ENCODE measurements at regions not wholly inside any gene's neighbourhood (a gene's known extent, or its start where the extent isn't known, plus 50 kb on each side); places are given as distances from the start of the nearest gene placed in this dataset.

GRCh38 chr5:21171038-21171437, 1183.0 kb upstream of the CDH18 start:
- no peak for DNase-seq (ENCODE audit: low spot score)

DNA sequence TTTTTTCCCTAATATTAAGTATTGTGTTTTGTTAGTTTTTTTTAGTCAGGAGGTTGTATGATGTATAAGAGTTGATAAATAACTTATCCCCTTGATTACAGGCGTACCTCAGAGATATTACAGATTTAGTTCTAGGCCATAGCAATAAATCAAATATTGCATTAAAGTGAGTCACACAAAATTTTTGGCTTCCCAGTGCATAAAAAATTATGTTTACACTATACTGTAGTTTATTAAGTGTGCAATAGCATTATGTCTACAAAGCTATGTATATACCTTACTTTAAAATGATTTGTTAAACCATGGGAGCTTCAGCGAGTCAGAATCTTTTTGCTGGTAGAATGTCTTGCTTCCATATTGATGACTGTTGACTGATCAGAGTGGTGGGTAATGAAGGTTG, 1180.6 kb upstream of the CDH18 start:
- no peak for DNase-seq (ENCODE audit: low spot score)

- DNase-seq (ENCODE audit: low spot score), result no peak
Observed at GRCh38 chr5:21165344-21165743, 1177.3 kb upstream of the CDH18 start.

DNA sequence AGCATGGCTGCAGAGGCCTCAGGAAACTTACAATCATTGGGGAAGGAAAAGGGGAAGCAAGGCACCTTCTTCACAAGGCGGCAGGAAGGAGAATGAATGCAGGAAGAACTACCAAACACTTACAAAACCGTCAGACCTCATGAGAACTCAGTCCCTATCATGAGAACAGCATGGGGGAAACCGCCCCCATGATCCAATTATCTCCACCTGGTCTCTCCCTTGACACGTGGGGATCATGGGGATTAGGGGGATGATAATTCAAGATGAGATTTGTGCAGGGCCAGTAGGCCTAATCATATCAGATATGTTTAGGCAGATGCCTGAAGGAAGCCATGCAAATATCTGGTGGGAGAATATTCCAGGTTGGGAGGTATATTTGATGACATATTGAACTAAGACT, 1176.4 kb upstream of the CDH18 start:
- no peak for DNase-seq (ENCODE audit: low spot score)

- DNase-seq (ENCODE audit: low spot score), result no peak
Observed at GRCh38 chr5:21159510-21160059, 1171.6 kb upstream of the CDH18 start.

GRCh38 chr5:21154526-21154925, 1166.5 kb upstream of the CDH18 start:
- no peak for DNase-seq (ENCODE audit: low spot score)

DNA sequence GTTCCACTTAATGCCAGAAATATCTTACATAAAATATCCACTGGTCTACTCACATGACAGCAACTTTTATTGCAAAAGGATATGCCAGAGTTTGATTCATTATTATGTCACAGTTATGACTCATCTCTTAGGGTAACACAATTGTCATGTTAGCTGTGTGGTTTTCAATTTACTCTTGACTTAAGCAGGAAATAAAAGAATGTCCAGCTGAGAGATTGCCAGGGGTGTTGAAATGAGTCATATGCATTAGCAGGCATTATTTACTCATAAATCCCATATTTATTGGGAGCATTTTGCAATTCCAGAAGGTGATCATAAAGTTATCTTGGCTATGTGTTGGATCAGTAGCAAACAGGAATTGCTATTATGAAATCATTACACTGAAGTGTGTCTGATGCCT, 1164.6 kb upstream of the CDH18 start:
- DNase-seq (ENCODE audit: low spot score), result no peak

DNA sequence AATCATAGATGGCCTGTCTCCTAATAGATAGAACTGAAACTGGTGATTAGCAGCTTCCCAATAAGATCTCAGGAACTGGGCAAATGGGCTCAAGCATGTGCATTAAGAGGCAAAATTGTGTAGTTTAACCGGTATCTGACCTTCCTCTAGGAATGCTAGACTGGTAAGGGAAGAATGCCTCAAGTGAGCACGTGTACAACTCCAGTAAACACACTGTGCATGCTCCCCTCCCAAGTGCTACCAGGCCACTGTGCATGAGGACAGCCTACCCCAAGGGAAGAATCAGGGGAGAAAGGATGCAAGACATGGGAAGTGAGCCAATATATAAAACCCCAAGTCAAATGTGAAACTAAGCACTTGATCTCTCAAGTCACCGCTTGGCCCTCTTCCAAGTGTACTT, 1157.4 kb upstream of the CDH18 start:
- DNase-seq (ENCODE audit: low spot score), result no peak

GRCh38 chr5:21143686-21144085, 1155.7 kb upstream of the CDH18 start:
- DNase-seq (ENCODE audit: low spot score), result no peak

DNA sequence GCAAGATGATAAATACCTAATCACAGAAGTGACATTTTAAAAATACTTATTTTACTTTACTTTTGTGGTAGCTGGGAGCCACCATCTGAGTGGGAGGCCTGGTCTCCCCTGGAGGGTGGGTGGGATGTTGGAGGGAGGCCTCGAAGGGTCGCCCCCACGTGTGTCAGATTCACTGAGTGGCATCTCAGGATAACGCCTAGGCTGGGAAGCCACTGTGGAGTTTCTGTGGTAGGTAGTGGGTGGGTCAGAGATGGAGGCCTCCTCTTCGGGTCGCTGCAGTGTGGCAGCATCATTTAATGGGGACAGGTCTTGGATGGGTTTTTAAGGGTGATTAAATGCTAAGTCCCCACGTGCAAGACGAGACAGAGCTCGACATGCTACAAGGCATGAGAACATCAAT, 1154.8 kb upstream of the CDH18 start:
- DNase-seq (ENCODE audit: low spot score), result no peak

- DNase-seq (ENCODE audit: low spot score), result no peak
Observed at GRCh38 chr5:21140987-21141386, 1153.0 kb upstream of the CDH18 start.

DNA sequence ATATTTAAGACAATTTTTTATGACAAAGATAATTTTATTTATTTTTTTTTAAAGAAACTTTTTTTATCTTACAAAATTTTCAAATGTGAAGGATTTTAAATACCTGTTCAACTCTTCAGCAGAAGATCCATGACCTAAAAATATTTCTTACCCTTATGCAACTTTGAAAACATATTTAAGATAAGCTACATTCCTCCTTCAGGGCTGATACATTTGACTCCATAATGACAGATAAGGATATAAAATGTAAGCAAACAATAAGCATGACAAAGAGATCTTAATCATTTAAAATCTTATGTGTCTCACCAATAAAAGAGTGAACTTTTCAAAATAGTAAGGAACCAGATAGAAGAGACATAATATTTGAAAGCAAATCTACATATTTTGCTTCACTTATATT, 1138.2 kb upstream of the CDH18 start:
- no peak for DNase-seq (ENCODE audit: low spot score)

DNA sequence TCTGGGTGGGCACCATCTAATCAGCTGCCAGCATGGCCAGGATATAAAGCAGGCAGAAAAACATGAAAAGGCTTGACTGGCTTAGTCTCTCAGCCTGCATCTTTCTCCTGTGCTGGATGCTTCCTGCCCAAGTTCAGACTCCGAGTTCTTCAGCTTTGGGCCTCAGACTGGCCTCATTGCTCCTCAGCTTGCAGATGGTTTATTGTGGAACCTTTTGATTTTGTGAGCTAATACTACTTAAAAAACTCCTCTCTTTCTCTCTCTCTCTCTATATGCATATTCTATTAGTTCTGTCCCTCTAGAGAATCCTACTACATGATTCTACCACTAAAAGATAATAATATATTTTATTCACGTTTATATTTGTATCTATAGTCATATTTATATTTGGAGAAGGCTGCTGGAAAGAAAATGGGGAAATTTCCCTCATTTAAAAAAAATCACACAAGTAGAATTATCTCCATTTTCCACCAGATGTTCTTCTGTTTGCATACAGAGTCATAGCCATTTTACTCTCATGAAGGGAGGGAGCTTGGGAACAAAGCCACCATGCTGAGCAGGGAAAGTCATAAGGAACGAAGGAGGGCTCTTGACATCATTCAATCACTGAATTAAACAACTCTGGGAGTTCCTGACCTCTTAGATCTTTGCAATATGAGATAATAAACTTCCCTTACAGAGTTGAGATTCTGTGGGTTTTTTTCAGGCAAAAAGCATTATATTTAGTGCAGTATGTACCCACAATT, 1137.4 kb upstream of the CDH18 start:
- no peak for DNase-seq (ENCODE audit: low spot score)

DNA sequence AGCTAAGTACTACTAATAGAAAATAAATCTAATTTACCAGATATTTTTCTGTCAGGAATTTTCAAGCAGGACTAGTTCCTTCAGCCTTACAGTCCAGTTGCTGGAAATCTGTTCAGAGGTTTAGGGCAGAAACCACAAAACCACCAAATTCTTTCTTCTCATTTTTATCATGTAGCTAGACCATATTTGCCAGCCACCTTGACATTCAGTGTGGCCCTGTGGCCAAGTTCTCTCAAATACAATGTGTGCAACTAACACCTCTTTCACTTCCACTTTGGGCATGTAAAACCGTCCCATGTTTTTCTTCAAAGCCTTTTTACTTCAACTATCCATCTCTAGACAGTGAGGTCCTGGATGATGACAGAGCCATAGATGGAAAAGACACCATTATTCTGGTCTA, 1133.2 kb upstream of the CDH18 start:
- DNase-seq (ENCODE audit: low spot score), result no peak

DNA sequence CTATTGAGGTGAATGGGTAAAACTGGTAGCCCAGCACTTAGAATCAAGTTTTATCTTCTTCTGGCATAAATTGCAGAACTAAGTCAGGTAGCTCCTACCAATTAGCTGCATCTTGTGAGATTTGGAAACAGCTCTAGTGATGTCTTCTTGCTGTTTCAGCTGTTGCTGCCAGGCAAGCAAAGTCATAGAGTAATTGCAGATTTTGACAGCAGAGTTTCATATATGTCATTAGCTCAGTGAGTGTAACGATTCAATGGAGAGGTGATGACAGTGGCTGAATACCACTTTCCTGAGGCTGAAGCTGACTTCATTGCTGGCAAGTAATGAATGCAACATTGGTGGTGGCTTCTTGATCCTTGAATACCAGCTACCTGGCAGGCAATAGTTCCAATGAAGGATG, 1109.7 kb upstream of the CDH18 start:
- DNase-seq (ENCODE audit: low spot score), result no peak

GRCh38 chr5:21094619-21095018, 1106.6 kb upstream of the CDH18 start:
- DNase-seq (ENCODE audit: low spot score), result no peak

GRCh38 chr5:21087766-21088165, 1099.8 kb upstream of the CDH18 start:
- no peak for DNase-seq (ENCODE audit: low spot score)

- no peak for DNase-seq (ENCODE audit: low spot score)
Observed at GRCh38 chr5:21085791-21086190, 1097.8 kb upstream of the CDH18 start.

GRCh38 chr5:21071986-21072385, 1084.0 kb upstream of the CDH18 start:
- no peak for DNase-seq (ENCODE audit: low spot score)

GRCh38 chr5:21071421-21071820, 1083.4 kb upstream of the CDH18 start:
- no peak for DNase-seq (ENCODE audit: low spot score)

- no peak for DNase-seq (ENCODE audit: low spot score)
Observed at GRCh38 chr5:21070858-21071257, 1082.9 kb upstream of the CDH18 start.

GRCh38 chr5:21067724-21068123, 1079.7 kb upstream of the CDH18 start:
- DNase-seq (ENCODE audit: low spot score), result no peak

DNA sequence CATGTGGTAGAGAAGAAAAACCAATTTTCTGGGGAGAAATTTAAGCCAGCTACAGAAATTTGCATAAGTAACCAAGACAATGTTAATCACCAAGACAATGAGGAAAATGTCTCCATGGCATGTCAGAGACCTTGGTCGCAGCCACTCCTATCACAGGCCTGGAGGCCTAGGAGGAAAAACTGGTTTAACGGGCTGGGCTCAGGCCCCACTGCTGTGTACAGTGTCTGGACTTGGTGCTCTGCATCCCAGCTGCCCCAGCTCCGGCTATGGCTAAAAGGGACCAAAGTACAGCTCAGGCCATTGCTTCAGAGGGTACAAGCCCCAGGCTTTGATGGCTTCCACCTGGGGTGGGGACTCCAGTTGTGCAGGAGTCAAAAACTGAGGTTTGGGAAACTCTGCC, 1075.1 kb upstream of the CDH18 start:
- no peak for DNase-seq (ENCODE audit: low spot score)

DNA sequence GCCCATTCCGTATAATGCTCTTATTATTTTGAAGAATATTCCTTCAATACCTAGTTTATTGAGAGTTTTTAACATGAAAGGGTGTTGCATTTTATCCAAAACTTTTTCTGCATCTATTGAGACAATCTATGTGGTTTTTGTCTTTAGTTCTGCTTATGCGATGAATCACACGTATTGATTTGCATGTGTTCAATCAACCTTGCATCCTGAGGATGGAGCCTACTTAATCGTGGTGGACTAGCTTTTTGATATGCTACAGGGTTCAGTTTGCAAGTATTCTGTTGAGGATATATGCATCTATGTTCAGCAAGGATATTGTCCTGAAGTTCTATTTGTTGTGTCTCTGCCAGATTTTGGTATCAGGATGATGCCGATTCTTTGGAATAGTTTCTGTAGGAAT, 1070.3 kb upstream of the CDH18 start:
- DNase-seq (ENCODE audit: low spot score), result no peak
